ENCODE measurements at regions not wholly inside any gene's neighbourhood (a gene's known extent, or its start where the extent isn't known, plus 50 kb on each side); places are given as distances from the start of the nearest gene placed in this dataset.

DNA sequence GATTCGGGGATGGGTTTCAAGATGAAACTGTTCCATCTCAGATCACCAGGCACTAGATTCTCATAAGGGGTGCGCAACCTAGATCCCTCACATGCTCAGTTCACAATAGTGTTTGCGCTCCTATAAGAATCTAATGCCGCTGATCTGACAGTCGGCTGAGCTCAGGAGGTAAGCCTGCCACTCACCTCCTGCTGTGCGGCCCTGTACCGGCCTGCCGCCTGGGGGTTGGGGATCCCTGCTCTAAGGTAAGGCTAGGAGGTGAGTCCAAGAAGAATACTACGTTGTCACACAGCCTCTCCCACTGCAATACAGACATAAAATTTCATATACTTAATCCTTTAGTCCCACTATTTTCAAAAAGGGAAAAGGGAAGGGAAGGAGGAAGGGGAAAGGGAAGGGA, 213.4 kb upstream of the HCCS start:
- H3K9me3 ChIP-seq (ENCODE audit: control insufficient read depth, insufficient read depth, low read length), result no peaks in the 10 kb centered on the region
- H3K4me1 ChIP-seq (ENCODE audit: control insufficient read depth, low read length), result no peaks in the 10 kb centered on the region
- TF ChIP-seq EZH2phosphoT487 (IDR thresholded peaks at IDR 0.05; ENCODE audit: borderline replicate concordance, low read length) (no peak), CTCF (IDR thresholded peaks at IDR 0.05; ENCODE audit: low read depth, low read length, poor library complexity, severe bottlenecking) (no peak)
- no peaks in the 10 kb centered on the region for H3K27me3 ChIP-seq (ENCODE audit: control insufficient read depth, low read length)
- no peaks in the 10 kb centered on the region for H3K36me3 ChIP-seq (ENCODE audit: control insufficient read depth, low read length)
- H3K9me2 ChIP-seq (replicated peaks; ENCODE audit: control insufficient read depth, low read length), result no peaks in the 10 kb centered on the region
- no peaks in the 10 kb centered on the region for H3F3A ChIP-seq (ENCODE audit: control insufficient read depth, insufficient read depth)
- H3K79me2 ChIP-seq (ENCODE audit: control insufficient read depth, low read length), result no peaks in the 10 kb centered on the region
- no peak overlapping the region for H3K27ac ChIP-seq (ENCODE audit: low read depth, low read length)
- no peak overlapping the region for H3K4me3 ChIP-seq (ENCODE audit: low read length)
- no peak overlapping the region for H3K4me2 ChIP-seq (ENCODE audit: low read length)
- H4K20me1 ChIP-seq (ENCODE audit: control insufficient read depth, insufficient read depth, low read depth, low read length), result no peaks in the 10 kb centered on the region

DNA sequence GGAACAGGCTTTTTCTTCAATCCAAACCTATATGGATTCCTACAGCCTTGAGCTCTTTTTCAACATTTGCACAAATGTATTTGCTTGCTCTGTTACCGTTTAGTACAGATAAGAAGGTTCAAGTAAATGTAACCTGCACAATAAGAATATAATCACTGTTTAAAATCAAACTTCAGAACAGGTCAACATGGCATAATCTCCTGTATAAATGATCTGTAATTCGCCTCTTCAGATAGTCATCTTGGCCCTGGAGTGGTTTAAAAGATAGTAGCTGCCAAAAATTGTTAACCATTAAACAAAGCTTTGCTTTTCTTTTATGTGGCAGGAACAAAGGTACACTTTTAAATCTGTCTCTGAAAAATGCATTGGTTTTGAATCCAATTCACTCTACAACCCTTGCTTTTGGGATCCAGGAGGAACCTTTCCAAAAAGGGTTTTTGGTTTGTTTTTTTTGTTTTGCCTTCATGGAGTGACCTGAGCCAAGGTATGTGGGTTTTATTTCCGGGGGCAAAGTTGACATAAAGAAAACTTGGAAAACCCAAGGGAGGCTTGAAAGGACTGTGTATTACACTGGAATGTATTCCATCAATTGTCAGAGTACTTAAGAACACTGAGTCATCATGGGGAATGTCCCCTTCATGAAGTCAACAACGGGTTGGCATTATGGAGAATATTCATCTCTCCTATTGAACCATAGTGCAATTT, 210.4 kb upstream of the HCCS start:
- no peaks in the 10 kb centered on the region for H3K9me3 ChIP-seq (ENCODE audit: control insufficient read depth, insufficient read depth, low read length)
- H3K9me2 ChIP-seq (replicated peaks; ENCODE audit: control insufficient read depth, low read length), result no peaks in the 10 kb centered on the region
- H3K4me2 ChIP-seq (ENCODE audit: low read length), result no peak overlapping the region
- no peak overlapping the region for H3K27ac ChIP-seq (ENCODE audit: low read depth, low read length)
- no peaks in the 10 kb centered on the region for H4K20me1 ChIP-seq (ENCODE audit: control insufficient read depth, insufficient read depth, low read depth, low read length)
- H3K4me3 ChIP-seq (ENCODE audit: low read length), result no peak overlapping the region
- TF ChIP-seq CTCF (IDR thresholded peaks at IDR 0.05; ENCODE audit: low read depth, low read length, poor library complexity, severe bottlenecking) (no peak), EZH2phosphoT487 (IDR thresholded peaks at IDR 0.05; ENCODE audit: borderline replicate concordance, low read length) (no peak)
- no peaks in the 10 kb centered on the region for H3K36me3 ChIP-seq (ENCODE audit: control insufficient read depth, low read length)
- no peaks in the 10 kb centered on the region for H3K79me2 ChIP-seq (ENCODE audit: control insufficient read depth, low read length)
- H3K4me1 ChIP-seq (ENCODE audit: control insufficient read depth, low read length), result no peaks in the 10 kb centered on the region
- H3F3A ChIP-seq (ENCODE audit: control insufficient read depth, insufficient read depth), result no peaks in the 10 kb centered on the region
- H3K27me3 ChIP-seq (ENCODE audit: control insufficient read depth, low read length), result no peaks in the 10 kb centered on the region

- no peak overlapping the region for H3K27ac ChIP-seq (ENCODE audit: low read depth, low read length)
- no peak overlapping the region for H3K4me3 ChIP-seq (ENCODE audit: low read length)
Measured at GRCh38 chrX:10901290-10901633, 209.9 kb upstream of the HCCS start.

More at GRCh38 chrX:10901290-10901633, 209.9 kb upstream of the HCCS start:
- TF ChIP-seq EZH2phosphoT487 (IDR thresholded peaks at IDR 0.05; ENCODE audit: borderline replicate concordance, low read length), result no peak
- TF ChIP-seq CTCF (IDR thresholded peaks at IDR 0.05; ENCODE audit: low read depth, low read length, poor library complexity, severe bottlenecking), result no peak
- no peaks in the 10 kb centered on the region for H3K4me1 ChIP-seq (ENCODE audit: control insufficient read depth, low read length)
- no peaks in the 10 kb centered on the region for H3K36me3 ChIP-seq (ENCODE audit: control insufficient read depth, low read length)
- no peaks in the 10 kb centered on the region for H3K9me2 ChIP-seq (replicated peaks; ENCODE audit: control insufficient read depth, low read length)
- H3F3A ChIP-seq (ENCODE audit: control insufficient read depth, insufficient read depth), result no peaks in the 10 kb centered on the region
- no peaks in the 10 kb centered on the region for H3K79me2 ChIP-seq (ENCODE audit: control insufficient read depth, low read length)
- H4K20me1 ChIP-seq (ENCODE audit: control insufficient read depth, insufficient read depth, low read depth, low read length), result no peaks in the 10 kb centered on the region
- H3K9me3 ChIP-seq (ENCODE audit: control insufficient read depth, insufficient read depth, low read length), result no peaks in the 10 kb centered on the region
- H3K27me3 ChIP-seq (ENCODE audit: control insufficient read depth, low read length), result no peaks in the 10 kb centered on the region
- H3K4me2 ChIP-seq (ENCODE audit: low read length), result no peak overlapping the region

Data from DOHH2 (cell line).